HG03457 (cell line): ENCODE measurements at regions not wholly inside any gene's neighbourhood (a gene's known extent, or its start where the extent isn't known, plus 50 kb on each side); places are given as distances from the start of the nearest gene placed in this dataset.

ENCODE experiments used
- ATAC-seq: cut with Tn5 transposase; IDR thresholded peaks from one replicate; pipeline ENCODE4 v1.9.1; 2021; ENCODE audit warnings: moderate number of reproducible peaks; ENCODE audit not compliant: unreplicated experiment

DNA sequence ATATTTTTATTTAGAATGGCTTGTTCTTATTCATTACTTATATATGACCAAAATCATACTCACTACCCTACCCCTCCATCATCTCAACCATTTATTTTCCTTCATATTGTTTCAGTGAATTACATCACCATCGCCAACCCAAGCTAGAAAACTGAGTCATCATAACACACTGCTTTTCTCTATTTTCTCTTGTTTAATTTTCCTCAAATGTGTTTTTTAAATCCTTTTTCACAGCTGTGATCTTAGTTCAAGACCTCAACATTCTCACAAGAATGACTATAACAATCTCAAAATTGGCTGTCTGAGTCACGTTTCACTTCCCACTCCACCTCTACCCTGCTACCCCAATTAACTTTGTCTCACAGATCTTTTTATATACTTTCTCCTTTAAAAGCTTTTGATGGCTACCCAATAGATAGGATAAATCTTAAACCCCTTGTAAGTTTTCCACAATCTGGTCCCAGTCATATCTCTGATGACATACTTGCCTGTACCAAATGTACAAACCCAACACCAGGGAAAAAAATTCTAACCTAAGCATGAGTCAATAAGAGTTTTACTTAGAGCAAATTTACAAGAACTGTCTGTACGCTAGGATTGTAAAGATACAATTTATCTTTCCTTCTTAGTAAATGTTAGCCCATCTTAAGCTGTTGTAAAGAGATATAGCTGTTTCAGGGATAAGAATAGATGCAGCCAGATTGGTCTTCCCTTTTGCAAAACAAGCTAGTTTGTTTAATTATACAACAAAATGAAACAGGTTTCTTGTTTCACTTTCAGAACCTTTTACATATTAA is 635.1 kb upstream of the SLC39A10 start:
- ATAC-seq = peak; percentile 64

DNA sequence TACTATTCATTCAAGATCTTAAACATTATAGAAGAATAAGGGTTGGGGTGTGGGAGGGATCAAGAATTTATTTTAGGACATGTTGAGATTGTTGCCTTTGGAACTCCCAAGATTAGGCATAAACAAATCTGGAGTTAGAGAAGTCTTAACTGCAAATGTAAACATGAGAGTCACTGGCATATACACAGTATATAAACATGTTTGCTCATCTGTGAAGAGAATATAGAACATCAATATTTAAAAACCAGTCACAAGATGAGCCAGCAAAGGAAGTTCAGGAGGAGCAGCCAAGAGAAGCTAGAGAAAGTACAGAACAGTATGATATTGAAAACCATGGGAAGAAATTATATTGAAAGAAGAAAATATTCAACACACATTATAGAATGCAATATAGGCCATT is 638.6 kb upstream of the SLC39A10 start:
- ATAC-seq = no peak

GRCh38 chr2:195017890-195018289 is 639.1 kb upstream of the SLC39A10 start:
- no peak for ATAC-seq

DNA sequence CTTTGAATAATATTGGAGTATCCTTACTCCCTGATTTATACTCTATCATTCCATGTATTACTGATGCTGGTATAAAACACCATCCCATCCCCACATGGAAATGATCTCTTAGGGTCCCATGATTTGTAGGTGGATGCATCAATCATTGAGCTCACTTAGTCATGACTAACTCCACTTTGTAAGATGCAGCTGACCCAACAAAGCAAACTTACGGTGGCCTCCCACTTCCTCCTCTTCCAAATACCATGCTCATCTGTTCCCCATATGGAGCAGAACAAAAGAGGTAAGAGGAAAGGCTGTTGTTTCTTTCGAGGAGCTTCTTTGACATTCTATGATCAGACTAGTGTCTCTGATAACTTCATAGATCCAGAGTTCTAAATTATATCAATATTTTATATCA is 640.2 kb upstream of the SLC39A10 start:
- no peak for ATAC-seq

DNA sequence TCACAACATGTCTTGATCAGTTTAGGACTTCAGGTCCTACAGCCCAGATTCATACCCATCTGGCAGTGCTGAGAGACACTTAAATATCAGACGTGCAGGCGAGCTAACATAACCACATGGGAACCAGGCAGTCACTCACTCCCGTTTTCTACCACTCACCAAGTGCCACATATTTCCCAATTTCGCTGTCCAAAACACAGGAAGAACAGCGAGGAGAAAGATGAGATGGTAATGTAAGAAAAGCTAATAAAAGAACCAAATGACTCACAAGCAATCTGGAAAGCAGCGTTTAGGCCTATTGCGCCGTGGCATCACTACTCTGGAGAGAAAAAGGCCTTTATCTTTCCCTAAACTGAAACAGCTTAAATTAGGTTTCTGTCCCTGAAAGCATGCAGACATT is 647.8 kb upstream of the SLC39A10 start:
- ATAC-seq = no peak

- ATAC-seq = no peak
Measured at GRCh38 chr2:195006856-195007255, 650.2 kb upstream of the SLC39A10 start.

DNA sequence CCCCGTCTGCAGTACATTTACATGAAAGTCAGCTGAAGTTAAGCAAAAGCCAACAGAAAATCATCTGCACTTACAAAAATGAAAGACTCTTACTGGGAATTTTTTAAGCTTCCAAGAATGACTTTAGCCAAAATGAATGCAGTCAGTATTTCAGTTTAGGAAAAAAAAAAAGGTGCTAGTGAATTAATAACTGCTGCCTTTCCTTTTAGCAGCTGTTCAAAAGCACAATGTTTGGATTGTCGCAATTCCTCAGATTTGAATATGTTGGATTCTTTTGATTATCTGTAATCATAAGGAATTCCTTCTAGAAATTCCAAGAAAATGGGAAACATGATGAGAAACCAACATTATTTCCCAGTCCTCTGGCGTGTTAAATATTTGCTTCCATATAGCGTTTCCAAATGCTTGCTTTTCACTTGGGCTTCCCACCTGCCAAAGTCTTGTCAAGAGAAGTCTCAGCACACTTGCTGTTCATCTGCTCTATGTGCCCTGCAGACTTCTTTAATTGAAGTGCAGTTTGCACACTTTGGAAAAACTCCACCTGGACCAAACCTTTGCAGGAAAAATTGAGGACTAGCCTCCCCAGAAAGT is 653.0 kb upstream of the SLC39A10 start:
- ATAC-seq = no peak

DNA sequence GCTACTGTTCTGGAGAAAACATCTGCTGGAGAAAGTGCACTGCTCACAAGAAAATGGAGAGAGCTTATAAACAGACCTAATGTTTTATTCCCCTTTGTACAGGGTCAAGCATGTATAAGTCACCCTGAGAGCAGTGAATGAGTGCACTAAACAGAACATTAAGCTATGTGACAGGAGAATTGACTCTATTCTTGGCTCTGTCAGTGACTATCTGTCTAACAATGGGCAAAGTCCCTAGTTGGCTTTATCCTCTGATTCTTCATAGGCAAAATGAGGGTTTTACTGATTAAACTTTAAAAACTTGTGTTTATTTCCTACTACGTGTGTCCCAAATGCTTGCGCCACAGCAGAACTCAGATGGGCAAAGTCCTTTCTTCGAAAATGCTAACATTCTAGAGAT is 655.1 kb upstream of the SLC39A10 start:
- no peak for ATAC-seq

DNA sequence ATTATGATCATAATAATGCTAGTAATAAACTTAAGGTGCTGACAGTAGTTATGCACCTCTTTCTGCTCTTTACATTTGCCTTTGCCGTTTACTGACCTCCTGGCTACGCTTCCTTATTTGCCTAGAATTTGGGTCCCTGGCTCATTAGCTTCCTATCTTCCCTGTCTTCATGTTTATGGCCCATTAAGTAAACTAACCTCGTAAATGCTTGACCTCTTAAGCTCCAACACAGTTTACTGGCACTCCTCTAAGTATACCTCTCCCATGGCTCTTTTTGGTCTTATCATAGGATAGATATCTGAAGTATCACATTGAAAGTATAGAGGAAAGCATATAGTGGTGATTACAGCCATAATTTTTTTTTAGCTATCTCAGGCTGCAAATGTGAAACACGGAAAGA is 657.3 kb upstream of the SLC39A10 start:
- no peak for ATAC-seq

DNA sequence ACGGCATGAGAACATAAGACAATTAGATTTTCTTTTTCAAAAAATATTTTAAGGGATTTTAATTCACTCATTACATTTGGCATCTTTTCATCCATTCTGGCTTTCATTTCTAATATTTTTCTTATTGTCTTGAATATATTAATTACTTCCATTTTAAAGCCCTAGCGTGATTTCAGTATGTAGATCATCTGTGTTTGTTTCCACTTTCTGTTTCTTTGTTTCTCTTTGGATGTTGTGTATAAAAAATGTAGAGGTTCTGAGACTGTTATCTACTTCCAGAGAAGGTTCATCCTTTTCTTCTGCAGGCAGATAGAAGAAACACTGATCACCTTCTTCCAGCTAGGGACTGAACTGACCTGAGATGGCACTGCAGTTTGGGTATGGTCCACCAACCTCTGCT is 664.4 kb upstream of the SLC39A10 start:
- no peak for ATAC-seq

- no peak for ATAC-seq
Measured at GRCh38 chr2:194985258-194985657, 671.8 kb upstream of the SLC39A10 start.

GRCh38 chr2:194962254-194962653 is 694.8 kb upstream of the SLC39A10 start:
- no peak for ATAC-seq

DNA sequence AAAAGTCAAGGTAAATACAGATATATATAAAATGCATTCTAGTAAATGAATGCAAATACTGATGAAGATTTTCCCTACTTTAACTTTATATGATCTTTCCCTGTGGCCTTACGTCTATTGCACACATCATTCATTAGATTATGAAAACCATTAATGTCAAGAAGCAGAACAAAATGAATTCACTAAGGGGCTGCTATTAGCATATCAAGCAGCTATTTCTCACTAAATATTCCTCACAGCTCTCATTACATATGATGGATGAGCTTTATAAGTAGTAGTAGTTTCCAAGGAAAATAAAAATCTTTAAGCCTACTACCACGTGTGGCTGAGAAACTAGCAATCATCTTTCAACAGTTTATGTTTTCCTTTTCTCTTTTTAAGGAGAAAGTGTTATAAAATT is 702.8 kb upstream of the SLC39A10 start:
- no peak for ATAC-seq

DNA sequence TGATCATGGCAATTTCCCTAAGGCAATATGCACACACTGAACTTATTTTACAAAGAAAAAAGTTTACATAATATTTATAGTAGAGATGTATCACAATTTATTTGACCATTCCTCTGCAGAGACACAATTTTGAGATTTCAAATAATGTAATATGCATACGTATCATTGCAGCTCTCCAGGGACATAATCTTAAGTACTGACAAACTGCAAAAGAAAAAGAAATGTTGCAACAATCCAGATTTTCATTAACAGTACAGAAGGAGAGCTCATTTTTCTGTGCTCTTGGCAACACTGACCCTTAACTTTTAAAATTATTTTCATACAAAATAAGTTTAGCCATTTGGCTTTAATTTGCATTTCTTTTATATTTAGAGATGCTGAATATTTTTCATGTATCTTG is 710.2 kb upstream of the SLC39A10 start:
- ATAC-seq = no peak

GRCh38 chr2:194938066-194938465 is 719.0 kb upstream of the SLC39A10 start:
- ATAC-seq = no peak

- ATAC-seq = no peak
Measured at GRCh38 chr2:194927489-194927888, 729.5 kb upstream of the SLC39A10 start.

GRCh38 chr2:194926873-194927272 is 730.2 kb upstream of the SLC39A10 start:
- no peak for ATAC-seq

DNA sequence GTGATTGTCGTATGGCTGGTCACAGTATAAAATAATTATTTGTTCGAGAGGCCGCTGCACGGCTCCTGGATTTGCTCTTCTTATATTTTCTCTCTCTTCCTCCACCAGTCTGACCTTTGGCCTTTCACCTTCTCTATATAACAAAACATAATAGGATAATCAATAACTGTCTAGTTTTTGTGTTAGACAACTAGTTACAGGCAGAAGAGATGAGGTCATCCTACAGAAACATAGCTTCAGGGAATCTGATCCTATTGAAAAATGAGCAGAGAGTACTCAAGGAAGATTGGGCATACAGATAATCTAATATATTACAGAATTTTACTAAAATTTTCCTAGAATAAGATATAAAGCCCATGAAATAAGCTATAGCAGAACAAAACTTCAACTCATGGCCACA is 731.3 kb upstream of the SLC39A10 start:
- no peak for ATAC-seq

DNA sequence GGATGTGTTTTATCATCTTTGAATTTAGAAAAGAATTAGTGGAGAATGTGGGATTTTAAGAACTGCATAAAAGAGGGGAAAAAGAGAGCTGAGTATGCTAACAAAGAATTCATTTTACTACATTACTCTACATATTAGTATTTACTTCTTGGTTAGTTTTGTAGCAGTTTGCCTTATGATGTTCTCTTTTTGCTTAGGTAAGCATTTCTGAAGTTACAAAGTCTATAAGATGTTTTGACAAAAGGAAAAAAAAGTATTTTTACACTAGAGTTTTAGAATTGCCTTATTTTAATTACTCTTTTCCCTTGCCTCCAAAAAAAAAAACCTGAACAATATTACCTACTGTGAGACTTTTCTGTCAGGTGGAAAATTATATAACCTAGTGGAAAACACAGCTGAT is 739.5 kb upstream of the SLC39A10 start:
- ATAC-seq = no peak

DNA sequence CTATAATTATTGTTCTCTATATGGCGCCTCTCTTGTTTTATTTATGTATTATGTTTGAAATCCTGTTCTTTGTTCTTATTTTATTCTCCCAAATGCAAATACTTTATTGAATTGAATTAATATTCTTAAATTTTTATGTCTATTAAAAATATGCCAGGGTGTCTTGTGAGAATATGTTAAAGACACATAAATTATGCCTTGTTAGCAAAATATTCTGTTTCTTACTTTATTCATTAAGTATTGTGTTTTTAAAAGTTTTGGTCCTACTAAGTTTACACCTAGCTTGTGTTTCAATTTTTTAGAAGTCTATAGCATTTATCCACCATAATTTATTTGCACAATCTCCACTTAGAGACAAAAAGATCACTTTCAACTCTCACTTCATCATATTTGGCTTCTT is 741.5 kb upstream of the SLC39A10 start:
- no peak for ATAC-seq

- no peak for ATAC-seq
Measured at GRCh38 chr2:194907569-194907968, 749.5 kb upstream of the SLC39A10 start.

DNA sequence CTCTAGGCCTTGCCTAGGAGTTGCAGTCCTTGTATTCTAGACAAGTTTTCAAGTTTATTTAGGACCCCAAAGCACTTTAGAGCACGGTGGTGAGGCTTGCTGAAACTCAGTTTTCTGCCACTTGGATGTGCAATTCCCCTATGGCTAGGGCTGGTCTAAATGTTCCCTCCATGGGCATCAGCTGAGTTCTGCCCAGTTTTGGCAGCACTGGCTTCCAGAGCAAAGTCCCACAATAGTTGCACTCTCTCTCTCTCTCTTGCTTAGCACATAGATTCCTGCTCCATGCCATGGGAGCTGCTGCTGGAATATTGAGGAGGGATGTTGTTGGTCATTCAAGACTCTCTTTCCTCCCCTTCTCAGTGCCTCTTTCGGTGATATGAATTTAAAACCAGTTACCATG is 760.2 kb upstream of the SLC39A10 start:
- no peak for ATAC-seq

DNA sequence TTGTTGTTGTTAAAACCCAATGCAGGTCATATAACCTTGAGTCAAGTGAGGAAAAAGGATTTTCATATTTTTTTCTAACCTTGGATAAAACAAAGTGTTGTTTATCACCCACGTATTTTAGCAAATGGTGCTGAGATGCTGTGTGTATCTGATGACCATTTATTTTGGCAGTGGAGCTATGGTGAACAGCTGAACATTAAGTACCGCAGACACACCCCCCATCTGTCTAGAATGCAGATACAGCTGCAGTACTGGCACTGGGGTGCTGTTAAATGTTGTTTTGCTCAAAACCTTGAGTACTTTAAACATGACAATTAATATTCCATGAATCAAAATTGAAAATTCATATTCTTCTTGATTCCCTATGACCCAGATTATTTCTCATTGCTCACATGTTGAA is 773.3 kb upstream of the SLC39A10 start:
- ATAC-seq = no peak
